ENCODE measurements at regions not wholly inside any gene's neighbourhood (a gene's known extent, or its start where the extent isn't known, plus 50 kb on each side); places are given as distances from the start of the nearest gene placed in this dataset.

DNA sequence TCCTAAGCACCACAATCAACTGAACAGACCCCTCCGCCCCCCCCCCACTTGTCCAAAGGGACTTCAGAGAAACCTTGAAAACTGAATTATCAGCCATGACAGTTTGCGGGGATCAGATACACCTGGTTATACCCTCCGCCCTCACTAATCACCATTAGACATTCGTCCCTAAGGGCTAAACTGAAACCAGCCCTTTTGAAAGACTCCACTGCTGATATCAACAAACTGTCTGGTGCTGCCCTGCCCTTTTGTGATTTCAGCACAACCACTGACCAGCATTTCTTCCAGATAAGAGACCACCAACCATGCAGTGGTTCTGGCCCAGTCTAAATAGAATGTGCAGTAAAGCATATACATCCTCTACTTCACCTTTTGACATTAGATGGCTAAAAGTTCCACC lies 1422.9 kb downstream of the EFNB2 start:
- Histone ChIP-seq H3K27me3 (ENCODE audit: control insufficient read depth, insufficient read depth, low read length) (no peaks in the 10 kb centered on the region), H3K27ac (ENCODE audit: insufficient read depth, low read length) (no peak overlapping the region), H3K4me3 (replicated peaks in 1 of 4; ENCODE audit: control extremely low read depth in 1 of 4, insufficient read depth in 1 of 4, low read depth in 3 of 4, low read length in 4 of 4) (no peak overlapping the region), H2AFZ (ENCODE audit: low read length) (no peak overlapping the region), H4K20me1 (ENCODE audit: control insufficient read depth, extremely low read depth, insufficient read depth, low read length) (no peaks in the 10 kb centered on the region), H3K9me3 (ENCODE audit: control insufficient read depth, insufficient read depth, low read depth, low read length) (no peaks in the 10 kb centered on the region), H3K36me3 (ENCODE audit: control insufficient read depth, insufficient read depth, low read length) (no peaks in the 10 kb centered on the region), H3K4me1 (ENCODE audit: control insufficient read depth, extremely low read depth, insufficient read depth, low read length) (no peaks in the 10 kb centered on the region), H3K79me2 (ENCODE audit: control insufficient read depth, insufficient read depth, low read length) (no peaks in the 10 kb centered on the region), H3K4me2 (ENCODE audit: extremely low read depth, insufficient read depth, low read length) (no peak overlapping the region), H3K9ac (ENCODE audit: insufficient read depth, low read length) (no peak overlapping the region)
- DNase-seq (ENCODE audit: low read depth in 2 of 2), result no peak
- TF ChIP-seq, protein P1, sequence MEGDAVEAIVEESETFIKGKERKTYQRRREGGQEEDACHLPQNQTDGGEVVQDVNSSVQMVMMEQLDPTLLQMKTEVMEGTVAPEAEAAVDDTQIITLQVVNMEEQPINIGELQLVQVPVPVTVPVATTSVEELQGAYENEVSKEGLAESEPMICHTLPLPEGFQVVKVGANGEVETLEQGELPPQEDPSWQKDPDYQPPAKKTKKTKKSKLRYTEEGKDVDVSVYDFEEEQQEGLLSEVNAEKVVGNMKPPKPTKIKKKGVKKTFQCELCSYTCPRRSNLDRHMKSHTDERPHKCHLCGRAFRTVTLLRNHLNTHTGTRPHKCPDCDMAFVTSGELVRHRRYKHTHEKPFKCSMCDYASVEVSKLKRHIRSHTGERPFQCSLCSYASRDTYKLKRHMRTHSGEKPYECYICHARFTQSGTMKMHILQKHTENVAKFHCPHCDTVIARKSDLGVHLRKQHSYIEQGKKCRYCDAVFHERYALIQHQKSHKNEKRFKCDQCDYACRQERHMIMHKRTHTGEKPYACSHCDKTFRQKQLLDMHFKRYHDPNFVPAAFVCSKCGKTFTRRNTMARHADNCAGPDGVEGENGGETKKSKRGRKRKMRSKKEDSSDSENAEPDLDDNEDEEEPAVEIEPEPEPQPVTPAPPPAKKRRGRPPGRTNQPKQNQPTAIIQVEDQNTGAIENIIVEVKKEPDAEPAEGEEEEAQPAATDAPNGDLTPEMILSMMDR (conservative IDR thresholded peaks at IDR 0.05 in 1 of 2, IDR thresholded peaks at IDR 0.05 in 1 of 2; ENCODE audit: low read depth in 1 of 2, low read length in 2 of 2), result no peak
- no peak for TF ChIP-seq EZH2 (IDR thresholded peaks at IDR 0.05; ENCODE audit: low read length, missing control alignments)

DNA sequence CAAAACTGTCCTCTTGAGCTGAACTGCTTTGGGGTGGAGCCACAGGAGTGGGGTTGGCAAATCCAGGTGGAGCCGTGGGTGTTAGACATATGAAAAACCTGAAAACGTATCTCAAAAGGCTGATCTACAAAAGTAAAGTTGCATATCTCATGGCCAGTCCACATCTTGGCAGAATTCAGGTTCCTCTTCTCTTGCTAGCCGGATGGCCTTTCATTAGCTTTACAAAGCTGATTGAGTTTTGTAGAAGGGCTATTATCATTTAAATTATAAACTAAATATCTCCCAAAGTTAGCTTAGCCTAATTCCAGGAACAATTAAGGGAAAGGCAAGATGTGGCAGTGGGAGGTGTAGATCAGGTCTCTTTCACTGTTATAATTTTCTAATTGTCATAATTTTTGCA lies 1427.7 kb downstream of the EFNB2 start:
- H3K4me3 ChIP-seq (replicated peaks in 1 of 4; ENCODE audit: control extremely low read depth in 1 of 4, insufficient read depth in 1 of 4, low read depth in 3 of 4, low read length in 4 of 4), result no peak overlapping the region
- H3K9me3 ChIP-seq (ENCODE audit: control insufficient read depth, insufficient read depth, low read depth, low read length), result no peaks in the 10 kb centered on the region
- H3K27me3 ChIP-seq (ENCODE audit: control insufficient read depth, insufficient read depth, low read length), result no peaks in the 10 kb centered on the region
- H3K79me2 ChIP-seq (ENCODE audit: control insufficient read depth, insufficient read depth, low read length), result no peaks in the 10 kb centered on the region
- no peak overlapping the region for H2AFZ ChIP-seq (ENCODE audit: low read length)
- H4K20me1 ChIP-seq (ENCODE audit: control insufficient read depth, extremely low read depth, insufficient read depth, low read length), result no peaks in the 10 kb centered on the region
- TF ChIP-seq, protein P1 (conservative IDR thresholded peaks at IDR 0.05 in 1 of 2, IDR thresholded peaks at IDR 0.05 in 1 of 2; ENCODE audit: low read depth in 1 of 2, low read length in 2 of 2), result no peak
- no peak for TF ChIP-seq EZH2 (IDR thresholded peaks at IDR 0.05; ENCODE audit: low read length, missing control alignments)
- H3K36me3 ChIP-seq (ENCODE audit: control insufficient read depth, insufficient read depth, low read length), result no peaks in the 10 kb centered on the region
- no peak overlapping the region for H3K9ac ChIP-seq (ENCODE audit: insufficient read depth, low read length)
- no peaks in the 10 kb centered on the region for H3K4me1 ChIP-seq (ENCODE audit: control insufficient read depth, extremely low read depth, insufficient read depth, low read length)
- no peak for DNase-seq (ENCODE audit: low read depth in 2 of 2)
- H3K27ac ChIP-seq (ENCODE audit: insufficient read depth, low read length), result no peak overlapping the region
- H3K4me2 ChIP-seq (ENCODE audit: extremely low read depth, insufficient read depth, low read length), result no peak overlapping the region

DNA sequence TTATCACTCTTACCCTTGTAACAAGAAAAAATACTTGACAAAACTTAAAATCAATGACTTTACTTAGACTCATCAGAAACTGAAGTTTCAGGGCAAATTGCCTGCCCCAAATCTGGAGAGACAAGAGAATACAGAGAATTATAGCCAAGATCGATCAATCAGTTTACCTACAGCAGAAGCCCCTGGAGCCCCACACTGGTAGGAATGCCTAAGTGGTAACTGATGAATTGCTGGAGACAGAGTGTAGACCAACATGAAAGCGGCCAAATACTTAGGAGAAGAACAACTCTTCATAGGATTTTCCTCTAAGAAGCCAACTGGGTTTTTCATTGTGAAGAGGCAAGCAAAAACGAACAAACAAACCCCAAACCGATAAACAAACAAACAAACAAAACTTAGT lies 1430.0 kb downstream of the EFNB2 start:
- Histone ChIP-seq H2AFZ (ENCODE audit: low read length) (no peak overlapping the region), H3K27me3 (ENCODE audit: control insufficient read depth, insufficient read depth, low read length) (no peaks in the 10 kb centered on the region), H3K4me1 (ENCODE audit: control insufficient read depth, extremely low read depth, insufficient read depth, low read length) (no peaks in the 10 kb centered on the region), H3K4me3 (replicated peaks in 1 of 4; ENCODE audit: control extremely low read depth in 1 of 4, insufficient read depth in 1 of 4, low read depth in 3 of 4, low read length in 4 of 4) (no peak overlapping the region), H3K9ac (ENCODE audit: insufficient read depth, low read length) (no peak overlapping the region), H3K4me2 (ENCODE audit: extremely low read depth, insufficient read depth, low read length) (no peak overlapping the region), H3K36me3 (ENCODE audit: control insufficient read depth, insufficient read depth, low read length) (no peaks in the 10 kb centered on the region), H3K9me3 (ENCODE audit: control insufficient read depth, insufficient read depth, low read depth, low read length) (no peaks in the 10 kb centered on the region), H3K79me2 (ENCODE audit: control insufficient read depth, insufficient read depth, low read length) (no peaks in the 10 kb centered on the region), H4K20me1 (ENCODE audit: control insufficient read depth, extremely low read depth, insufficient read depth, low read length) (no peaks in the 10 kb centered on the region), H3K27ac (ENCODE audit: insufficient read depth, low read length) (no peak overlapping the region)
- DNase-seq (ENCODE audit: low read depth in 2 of 2), result no peak
- no peak for TF ChIP-seq EZH2 (IDR thresholded peaks at IDR 0.05; ENCODE audit: low read length, missing control alignments)
- TF ChIP-seq, protein P1 (conservative IDR thresholded peaks at IDR 0.05 in 1 of 2, IDR thresholded peaks at IDR 0.05 in 1 of 2; ENCODE audit: low read depth in 1 of 2, low read length in 2 of 2), result no peak
